Astrocyte of the spinal cord (primary cell): ENCODE measurements at regions not wholly inside any gene's neighbourhood (a gene's known extent, or its start where the extent isn't known, plus 50 kb on each side); places are given as distances from the start of the nearest gene placed in this dataset.
"Not testable (repeated sequence)": the region's sequence is repeated elsewhere in the genome, so short reads cannot be mapped to it uniquely, and the experiment has no call there.

Experiments
- DNase-seq: peaks from one replicate; pipeline ENCODE4 v3.0.0; 2011; ENCODE audit warnings: low read depth, low spot score
- H3K4me3 ChIP-seq: 2 replicates; pipeline ENCODE4 v1.5.1; 2011; ENCODE audit warnings: low read depth, mild to moderate bottlenecking, low read length, moderate library complexity
- in situ Hi-C: cut with HindIII; loops from 2 replicates; pipeline ENCODE4 v1.10.0; 2017; ENCODE audit warnings: low sequenced_read_pairs
- TF ChIP-seq, protein P1 (sequence below): IDR thresholded peaks from 2 replicates; pipeline ENCODE4 v1.5.1; 2012; ENCODE audit warnings: low read depth, mild to moderate bottlenecking, low read length, inconsistent platforms

DNA sequence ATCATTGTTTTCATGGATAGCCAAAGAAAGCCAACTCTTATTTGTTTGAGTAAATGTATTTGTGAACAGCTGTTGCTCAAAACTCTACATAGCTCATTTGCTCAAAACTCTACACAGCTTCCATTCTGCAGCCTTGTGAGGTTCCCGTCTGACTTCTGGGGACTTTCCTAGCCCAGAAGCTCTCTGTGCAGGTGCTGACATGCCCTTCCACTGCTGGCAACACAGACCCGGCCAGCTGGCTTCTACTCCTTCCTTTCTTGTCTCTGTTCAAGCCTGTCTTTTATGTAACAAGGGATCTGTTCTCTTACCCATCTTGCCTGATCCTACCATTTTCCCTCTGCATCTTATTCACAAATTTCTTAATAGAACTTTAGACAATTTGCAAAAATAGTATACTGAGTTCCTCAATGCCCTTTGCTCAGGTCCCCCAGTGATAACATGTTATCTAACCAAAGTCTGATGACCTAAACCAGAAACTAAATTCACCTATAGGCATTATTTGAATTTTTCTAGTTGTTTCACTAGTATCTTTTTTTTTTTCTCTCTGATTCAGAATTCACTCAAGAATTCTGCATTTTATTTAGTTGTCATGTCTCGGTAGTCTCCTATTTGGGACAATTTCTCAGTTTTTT lies 556.5 kb upstream of the SEMA6A start:
- TF ChIP-seq, protein P1, sequence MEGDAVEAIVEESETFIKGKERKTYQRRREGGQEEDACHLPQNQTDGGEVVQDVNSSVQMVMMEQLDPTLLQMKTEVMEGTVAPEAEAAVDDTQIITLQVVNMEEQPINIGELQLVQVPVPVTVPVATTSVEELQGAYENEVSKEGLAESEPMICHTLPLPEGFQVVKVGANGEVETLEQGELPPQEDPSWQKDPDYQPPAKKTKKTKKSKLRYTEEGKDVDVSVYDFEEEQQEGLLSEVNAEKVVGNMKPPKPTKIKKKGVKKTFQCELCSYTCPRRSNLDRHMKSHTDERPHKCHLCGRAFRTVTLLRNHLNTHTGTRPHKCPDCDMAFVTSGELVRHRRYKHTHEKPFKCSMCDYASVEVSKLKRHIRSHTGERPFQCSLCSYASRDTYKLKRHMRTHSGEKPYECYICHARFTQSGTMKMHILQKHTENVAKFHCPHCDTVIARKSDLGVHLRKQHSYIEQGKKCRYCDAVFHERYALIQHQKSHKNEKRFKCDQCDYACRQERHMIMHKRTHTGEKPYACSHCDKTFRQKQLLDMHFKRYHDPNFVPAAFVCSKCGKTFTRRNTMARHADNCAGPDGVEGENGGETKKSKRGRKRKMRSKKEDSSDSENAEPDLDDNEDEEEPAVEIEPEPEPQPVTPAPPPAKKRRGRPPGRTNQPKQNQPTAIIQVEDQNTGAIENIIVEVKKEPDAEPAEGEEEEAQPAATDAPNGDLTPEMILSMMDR, result no peak
- DNase-seq, result no peak
- in situ Hi-C loops, result no loop called here
- H3K4me3 ChIP-seq, result no peak overlapping the region

DNA sequence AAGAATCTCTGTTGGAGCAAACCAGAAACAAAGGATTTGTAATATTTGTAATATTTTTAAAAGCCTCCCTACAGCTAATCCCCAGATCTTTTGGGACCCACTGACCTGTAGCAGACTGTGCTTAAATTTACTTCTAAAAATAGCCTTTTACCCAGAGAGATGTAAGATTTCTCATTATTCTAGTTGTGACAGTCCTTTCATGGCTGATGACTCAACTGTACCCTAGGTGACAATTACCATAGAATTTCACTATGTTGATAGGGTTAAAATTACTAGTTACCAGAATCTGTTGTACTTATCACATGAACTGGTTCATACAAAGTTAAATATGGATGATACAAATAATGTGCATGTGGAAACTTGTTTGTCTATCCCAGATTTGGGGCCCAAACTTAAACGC lies 543.9 kb upstream of the SEMA6A start:
- no peak overlapping the region for H3K4me3 ChIP-seq
- no peak for DNase-seq
- in situ Hi-C loops, result no loop called here
- TF ChIP-seq, protein P1, result no peak

DNA sequence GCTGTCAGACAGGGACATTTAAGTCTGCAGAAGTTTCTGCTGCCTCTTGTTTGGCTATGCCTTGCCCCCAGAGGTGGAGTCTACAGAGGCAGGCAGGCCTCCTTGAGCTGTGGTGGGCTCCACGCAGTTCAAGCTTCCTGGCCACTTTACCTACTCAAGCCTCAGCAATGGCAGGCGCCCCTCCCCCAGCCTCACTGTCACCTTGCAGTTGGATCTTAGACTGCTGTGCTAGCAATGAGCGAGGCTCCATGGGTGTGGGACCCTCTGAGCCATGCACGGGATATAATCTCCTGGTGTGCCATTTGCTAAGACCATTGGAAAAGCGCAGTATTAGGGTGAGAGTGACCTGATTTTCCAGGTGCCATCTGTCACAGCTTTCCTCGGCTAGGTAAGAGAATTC lies 542.7 kb upstream of the SEMA6A start:
- DNase-seq, in situ Hi-C loops: not testable (repeated sequence)

DNA sequence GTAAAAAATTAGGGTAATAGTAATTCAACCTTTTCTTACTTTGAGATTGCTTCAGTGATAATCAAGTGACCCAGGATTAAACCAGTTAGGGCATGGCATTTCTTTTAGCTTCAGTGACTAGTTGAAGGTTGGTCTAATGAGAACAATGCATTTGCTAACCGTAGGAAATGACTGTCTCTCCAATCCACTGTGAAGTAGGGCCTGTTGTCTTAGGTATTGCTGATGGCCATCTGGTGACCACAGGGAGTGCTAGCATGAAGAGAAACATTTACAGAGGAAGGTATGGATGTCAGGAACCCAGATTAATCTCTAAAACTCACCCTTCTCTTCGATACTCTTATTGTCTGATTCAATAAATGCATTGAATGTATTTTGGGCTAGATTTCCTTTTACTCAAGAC lies 535.9 kb upstream of the SEMA6A start:
- H3K4me3 ChIP-seq, result no peak overlapping the region
- no peak for DNase-seq
- TF ChIP-seq, protein P1, result no peak
- in situ Hi-C loops, result no loop called here

More for the DNA sequence above, 542.7 kb upstream of the SEMA6A start:
- not testable (repeated sequence) for H3K4me3 ChIP-seq

DNA sequence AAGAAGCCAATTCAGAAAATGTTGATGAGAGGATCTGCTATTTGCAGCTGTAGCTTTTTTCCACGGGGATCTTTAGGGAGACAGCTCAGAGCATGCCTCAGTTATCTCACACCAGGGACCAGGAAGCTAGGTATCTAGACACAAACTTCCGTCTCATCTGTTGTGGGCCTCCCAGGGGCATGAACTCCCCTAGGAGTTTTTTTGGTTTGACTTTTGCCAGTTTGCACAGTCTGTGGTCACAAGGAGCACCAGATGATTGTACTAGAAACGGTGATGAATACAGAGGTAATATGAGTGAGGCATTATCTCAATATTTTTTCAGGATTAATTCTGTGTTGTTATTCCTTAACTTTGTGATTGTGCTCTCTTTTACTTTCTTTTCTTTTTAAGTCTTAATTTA lies 533.2 kb upstream of the SEMA6A start:
- in situ Hi-C loops, result no loop called here
- DNase-seq, result no peak
- TF ChIP-seq, protein P1, result no peak
- H3K4me3 ChIP-seq, result no peak overlapping the region

DNA sequence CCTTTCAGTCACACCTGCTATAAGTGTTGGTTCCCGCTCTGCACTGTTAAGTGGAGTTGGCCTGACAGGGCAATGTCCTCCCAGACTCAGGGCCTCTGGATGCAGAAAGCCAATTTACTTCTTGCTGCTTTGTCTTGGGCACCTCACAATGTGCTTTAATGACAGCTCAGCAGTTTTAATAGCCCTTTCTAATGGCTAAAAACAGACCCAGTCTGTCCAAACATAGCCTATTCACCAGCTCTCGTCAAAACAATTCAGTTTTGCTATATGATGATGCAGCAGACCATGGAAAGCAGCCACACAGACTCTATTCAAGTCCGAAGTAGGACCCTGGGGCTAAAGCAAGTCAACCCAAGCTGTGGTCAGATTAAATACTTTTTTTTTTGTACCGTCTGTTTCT lies 529.1 kb upstream of the SEMA6A start:
- in situ Hi-C loops, result no loop called here
- no peak for DNase-seq
- TF ChIP-seq, protein P1, result no peak
- H3K4me3 ChIP-seq, result no peak overlapping the region

DNA sequence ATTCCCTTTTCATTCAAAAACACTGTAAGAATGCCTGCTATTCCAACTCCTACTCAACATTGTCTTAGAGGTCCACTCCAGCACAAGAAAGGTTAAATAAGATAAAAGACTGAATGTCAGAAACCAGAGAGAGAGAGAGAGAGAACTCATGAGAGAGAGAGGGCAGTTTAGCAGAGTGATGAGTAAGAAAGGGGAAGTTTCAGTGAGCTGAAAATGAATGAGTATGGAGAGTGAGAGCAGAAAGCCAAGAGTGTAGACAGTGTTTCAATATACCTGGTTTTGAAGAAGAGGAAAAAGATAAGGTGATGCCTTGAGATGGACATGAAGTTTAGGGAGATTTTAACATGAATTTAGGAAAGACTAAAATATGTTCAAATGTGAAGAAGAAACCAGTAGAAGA lies 528.0 kb upstream of the SEMA6A start:
- TF ChIP-seq, protein P1, result no peak
- in situ Hi-C loops, result no loop called here
- no peak for DNase-seq
- no peak overlapping the region for H3K4me3 ChIP-seq
